HepG2 (cell line): ENCODE measurements at regions not wholly inside any gene's neighbourhood (a gene's known extent, or its start where the extent isn't known, plus 50 kb on each side); places are given as distances from the start of the nearest gene placed in this dataset.

Source experiments
- ATAC-seq: fragments of 200-7000 bp; cut with Tn5 transposase; 3 replicates; pipeline ENCODE4 v1.9.1; 2020; ENCODE audit warnings: mild to moderate bottlenecking, moderate library complexity
- BruUV-seq: library from RNA; stranded (reverse); fragments of 400-500 nt; replicated peaks from 2 replicates; lab custom pipeline; 2021; lab: Mats Ljungman, UMichigan
- CTCF ChIA-PET: fragments of 300-600 bp; formaldehyde crosslinking; extraction: SDS; loops from one replicate; lab custom pipeline; 2021; ENCODE audit warnings: low total read pairs, inconsistent platforms, low intra/inter-chr PET ratio; lab: Yijun Ruan, JAX
- POLR2A ChIA-PET: fragments of 350-600 bp; sonication (Branson Sonifier 250); formaldehyde crosslinking; loops from one replicate; lab custom pipeline; 2020; ENCODE audit warnings: antibody characterized with exemption, inconsistent platforms; lab: Yijun Ruan, JAX
- DNase-seq: peaks from one replicate; pipeline ENCODE4 v3.0.0-alpha.2; 2015; ENCODE audit warnings: low spot score
- FAIRE-seq: peaks from 3 replicates; lab custom pipeline; 2011; peaks lifted over from hg19 to GRCh38; lab: Jason Lieb, UNC
- H2AFZ ChIP-seq: one replicate; pipeline ENCODE4 v1.6.1; 2011; ENCODE audit warnings: low read length, inconsistent platforms
- H3K27ac ChIP-seq: fragments of 300-600 bp; 3 replicates; pipeline ENCODE4 v1.8.0; 2011; ENCODE audit warnings: mixed run types, mild to moderate bottlenecking, mixed read lengths, low read length, inconsistent platforms; ENCODE audit not compliant: insufficient read depth; ENCODE audit errors: extremely low read length
- H3K27me3 ChIP-seq, 2 experiments: fragments of 200-600 bp in 1 of 2; 2 replicates in 1 of 2; 3 replicates in 1 of 2; pipeline versions ENCODE4 v1.6.0 to v1.8.0; 2011; ENCODE audit warnings: low read length in 2 of 2, mild to moderate bottlenecking in 2 of 2, moderate library complexity in 2 of 2, inconsistent platforms in 1 of 2; ENCODE audit not compliant: insufficient read depth in 2 of 2, control insufficient read depth in 1 of 2
- H3K36me3 ChIP-seq, 2 experiments: fragments of 200-600 bp in 1 of 2; replicated peaks in 1 of 2; 2 replicates in 1 of 2; 3 replicates in 1 of 2; pipeline versions ENCODE4 v1.5.1 to v1.8.0; 2011; ENCODE audit warnings: low read length in 2 of 2, inconsistent platforms in 1 of 2; ENCODE audit not compliant: insufficient read depth in 2 of 2, control insufficient read depth in 1 of 2
- H3K4me1 ChIP-seq: 2 replicates; pipeline ENCODE4 v1.5.1; 2012; ENCODE audit warnings: low read length, inconsistent platforms; ENCODE audit not compliant: insufficient read depth
- H3K4me2 ChIP-seq: 2 replicates; pipeline ENCODE4 v1.6.0; 2011; ENCODE audit warnings: low read depth, low read length, inconsistent platforms
- H3K4me3 ChIP-seq, 3 experiments: fragments of 200-600 bp in 1 of 3; sonication (generic), shearing (Covaris generic) in 1 of 3; replicated peaks in 1 of 3; 2 replicates each; pipeline ENCODE4 v1.5.1; 2011 to 2016; ENCODE audit warnings: low read length in 3 of 3, inconsistent platforms in 2 of 3, low read depth in 2 of 3, mild to moderate bottlenecking in 2 of 3, control low read depth in 1 of 3, mixed read lengths in 1 of 3; ENCODE audit not compliant: insufficient read depth in 1 of 3
- H3K79me2 ChIP-seq: one replicate; pipeline ENCODE4 v1.6.1; 2011; ENCODE audit warnings: low read length, inconsistent platforms; ENCODE audit not compliant: insufficient read depth
- H3K9ac ChIP-seq: 2 replicates; pipeline ENCODE4 v1.6.0; 2011; ENCODE audit warnings: mild to moderate bottlenecking, low read depth, low read length, inconsistent platforms; ENCODE audit not compliant: insufficient read depth
- H3K9me3 ChIP-seq: 2 replicates; pipeline ENCODE4 v1.5.1; 2012; ENCODE audit warnings: mild to moderate bottlenecking, low read length
- H4K20me1 ChIP-seq: 2 replicates; pipeline ENCODE4 v1.6.0; 2011; ENCODE audit warnings: inconsistent platforms, mild to moderate bottlenecking, low read length, moderate library complexity; ENCODE audit not compliant: insufficient read depth
- ARNT ChIP-seq: fragments of 450-650 bp; IDR thresholded peaks from 2 replicates; pipeline ENCODE4 v1.6.1; 2017
- HNRNPUL1 ChIP-seq: fragments of 200-400 bp; formaldehyde crosslinking; IDR thresholded peaks from 2 replicates; pipeline ENCODE4 v1.6.1; 2017; ENCODE audit warnings: low read depth, mild to moderate bottlenecking, low read length, moderate library complexity
- KLF9 ChIP-seq: IDR thresholded peaks from 2 replicates; pipeline ENCODE4 v1.6.1; 2016; ENCODE audit warnings: low read depth
- PLRG1 ChIP-seq: fragments of 450-650 bp; conservative IDR thresholded peaks from 2 replicates; pipeline ENCODE4 v1.6.1; 2016
- ZC3H4 ChIP-seq: sonication (generic); formaldehyde crosslinking; IDR thresholded peaks from 2 replicates; pipeline ENCODE4 v1.4.0; 2020; ENCODE audit warnings: missing genetic modification reagents, borderline replicate concordance
- ZNF274 ChIP-seq: sonication (generic); formaldehyde crosslinking; IDR thresholded peaks from 2 replicates; pipeline ENCODE4 v1.5.1; 2020; ENCODE audit warnings: mild to moderate bottlenecking, missing genetic modification reagents
- WGBS: methylation state at CpG from one replicate; pipeline ENCODE4 v1.1.6; 2017; ENCODE audit warnings: low lambda C conversion rate; 5-methylcytosine and 5-hydroxymethylcytosine counted together
- in situ Hi-C: cut with HindIII; loops from 2 replicates; pipeline ENCODE4 v1.10.0; 2017; ENCODE audit warnings: low pct_unique_long_range_greater_than_20kb; ENCODE audit not compliant: extremely low pct_ligation_motif_present
- intact Hi-C: fragments of 100-400 bp; cut with micrococcal nuclease; formaldehyde crosslinking; loops from one replicate; pipeline ENCODE4 v1.10.0; 2022; ENCODE audit not compliant: unreplicated experiment
- TF ChIP-seq, protein P1 (sequence below): sonication (generic); formaldehyde crosslinking; IDR thresholded peaks from 2 replicates; pipeline ENCODE4 v1.8.0; 2022; ENCODE audit warnings: mild to moderate bottlenecking, missing genetic modification reagents; ENCODE audit not compliant: insufficient replicate concordance
- TF ChIP-seq, protein P2 (sequence below): sonication (generic); formaldehyde crosslinking; IDR thresholded peaks from 2 replicates; pipeline ENCODE4 v1.5.1; 2020; ENCODE audit warnings: missing genetic modification reagents, mild to moderate bottlenecking, borderline replicate concordance

DNA sequence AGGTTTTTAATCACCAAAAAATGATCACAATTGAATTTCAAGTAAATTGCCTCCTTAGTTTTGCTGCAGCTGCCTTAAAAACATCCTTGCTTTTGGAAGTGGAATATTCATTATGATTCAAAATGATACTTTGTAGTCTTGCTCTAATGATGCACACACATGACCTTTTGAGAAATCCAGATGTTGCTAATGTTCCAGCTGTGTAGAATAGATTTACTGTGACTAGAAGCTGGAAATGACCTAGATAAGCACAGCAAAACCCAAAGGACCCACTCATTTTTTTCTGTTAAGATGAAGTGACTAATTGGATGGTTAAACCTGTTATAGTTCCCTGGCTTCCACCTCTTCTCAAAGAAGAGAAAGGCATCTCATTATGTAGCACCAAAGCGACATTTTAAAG lies 64.6 kb upstream of the RALGPS2 start:
- H3K9me3 ChIP-seq: no peaks in the 10 kb centered on the region
- no peak overlapping the region for H3K9ac ChIP-seq
- DNase-seq: no peak
- H3K36me3 ChIP-seq: no peaks in the 10 kb centered on the region
- no peaks in the 10 kb centered on the region for H3K79me2 ChIP-seq
- intact Hi-C loops (no loop called here), in situ Hi-C loops (no loop called here)
- H4K20me1 ChIP-seq: no peaks in the 10 kb centered on the region
- TF ChIP-seq HNRNPUL1 (no peak), KLF9 (no peak), ZC3H4 (CRISPR knock-in tag) (no peak), ZNF274 (no peak), PLRG1 (no peak), ARNT (no peak)
- TF ChIP-seq, protein P1, sequence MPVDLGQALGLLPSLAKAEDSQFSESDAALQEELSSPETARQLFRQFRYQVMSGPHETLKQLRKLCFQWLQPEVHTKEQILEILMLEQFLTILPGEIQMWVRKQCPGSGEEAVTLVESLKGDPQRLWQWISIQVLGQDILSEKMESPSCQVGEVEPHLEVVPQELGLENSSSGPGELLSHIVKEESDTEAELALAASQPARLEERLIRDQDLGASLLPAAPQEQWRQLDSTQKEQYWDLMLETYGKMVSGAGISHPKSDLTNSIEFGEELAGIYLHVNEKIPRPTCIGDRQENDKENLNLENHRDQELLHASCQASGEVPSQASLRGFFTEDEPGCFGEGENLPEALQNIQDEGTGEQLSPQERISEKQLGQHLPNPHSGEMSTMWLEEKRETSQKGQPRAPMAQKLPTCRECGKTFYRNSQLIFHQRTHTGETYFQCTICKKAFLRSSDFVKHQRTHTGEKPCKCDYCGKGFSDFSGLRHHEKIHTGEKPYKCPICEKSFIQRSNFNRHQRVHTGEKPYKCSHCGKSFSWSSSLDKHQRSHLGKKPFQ: no peak
- TF ChIP-seq, protein P2, sequence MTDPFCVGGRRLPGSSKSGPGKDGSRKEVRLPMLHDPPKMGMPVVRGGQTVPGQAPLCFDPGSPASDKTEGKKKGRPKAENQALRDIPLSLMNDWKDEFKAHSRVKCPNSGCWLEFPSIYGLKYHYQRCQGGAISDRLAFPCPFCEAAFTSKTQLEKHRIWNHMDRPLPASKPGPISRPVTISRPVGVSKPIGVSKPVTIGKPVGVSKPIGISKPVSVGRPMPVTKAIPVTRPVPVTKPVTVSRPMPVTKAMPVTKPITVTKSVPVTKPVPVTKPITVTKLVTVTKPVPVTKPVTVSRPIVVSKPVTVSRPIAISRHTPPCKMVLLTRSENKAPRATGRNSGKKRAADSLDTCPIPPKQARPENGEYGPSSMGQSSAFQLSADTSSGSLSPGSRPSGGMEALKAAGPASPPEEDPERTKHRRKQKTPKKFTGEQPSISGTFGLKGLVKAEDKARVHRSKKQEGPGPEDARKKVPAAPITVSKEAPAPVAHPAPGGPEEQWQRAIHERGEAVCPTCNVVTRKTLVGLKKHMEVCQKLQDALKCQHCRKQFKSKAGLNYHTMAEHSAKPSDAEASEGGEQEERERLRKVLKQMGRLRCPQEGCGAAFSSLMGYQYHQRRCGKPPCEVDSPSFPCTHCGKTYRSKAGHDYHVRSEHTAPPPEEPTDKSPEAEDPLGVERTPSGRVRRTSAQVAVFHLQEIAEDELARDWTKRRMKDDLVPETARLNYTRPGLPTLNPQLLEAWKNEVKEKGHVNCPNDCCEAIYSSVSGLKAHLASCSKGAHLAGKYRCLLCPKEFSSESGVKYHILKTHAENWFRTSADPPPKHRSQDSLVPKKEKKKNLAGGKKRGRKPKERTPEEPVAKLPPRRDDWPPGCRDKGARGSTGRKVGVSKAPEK (CRISPR knock-in tag): no peak
- CTCF ChIA-PET: no interaction called here
- no peak for ATAC-seq
- no peak overlapping the region for H3K4me3 ChIP-seq
- no peak for FAIRE-seq
- peaks cover 11% of the 10 kb centered on the region for H3K4me1 ChIP-seq
- no peaks in the 10 kb centered on the region; a peak in 1 of 5 replicates for H3K27me3 ChIP-seq
- BruUV-seq: no TSS peak
- POLR2A ChIA-PET: no interaction called here
- H2AFZ ChIP-seq: no peak overlapping the region
- no peak overlapping the region for H3K27ac ChIP-seq
- 56% methylated on average over 1 of the region's 1 CpG for whole genome bisulfite sequencing
- H3K4me2 ChIP-seq: no peak overlapping the region
